ENCODE measurements at regions not wholly inside any gene's neighbourhood (a gene's known extent, or its start where the extent isn't known, plus 50 kb on each side); places are given as distances from the start of the nearest gene placed in this dataset.
"Not testable (repeated sequence)": the region's sequence is repeated elsewhere in the genome, so short reads cannot be mapped to it uniquely, and the experiment has no call there.

DNA sequence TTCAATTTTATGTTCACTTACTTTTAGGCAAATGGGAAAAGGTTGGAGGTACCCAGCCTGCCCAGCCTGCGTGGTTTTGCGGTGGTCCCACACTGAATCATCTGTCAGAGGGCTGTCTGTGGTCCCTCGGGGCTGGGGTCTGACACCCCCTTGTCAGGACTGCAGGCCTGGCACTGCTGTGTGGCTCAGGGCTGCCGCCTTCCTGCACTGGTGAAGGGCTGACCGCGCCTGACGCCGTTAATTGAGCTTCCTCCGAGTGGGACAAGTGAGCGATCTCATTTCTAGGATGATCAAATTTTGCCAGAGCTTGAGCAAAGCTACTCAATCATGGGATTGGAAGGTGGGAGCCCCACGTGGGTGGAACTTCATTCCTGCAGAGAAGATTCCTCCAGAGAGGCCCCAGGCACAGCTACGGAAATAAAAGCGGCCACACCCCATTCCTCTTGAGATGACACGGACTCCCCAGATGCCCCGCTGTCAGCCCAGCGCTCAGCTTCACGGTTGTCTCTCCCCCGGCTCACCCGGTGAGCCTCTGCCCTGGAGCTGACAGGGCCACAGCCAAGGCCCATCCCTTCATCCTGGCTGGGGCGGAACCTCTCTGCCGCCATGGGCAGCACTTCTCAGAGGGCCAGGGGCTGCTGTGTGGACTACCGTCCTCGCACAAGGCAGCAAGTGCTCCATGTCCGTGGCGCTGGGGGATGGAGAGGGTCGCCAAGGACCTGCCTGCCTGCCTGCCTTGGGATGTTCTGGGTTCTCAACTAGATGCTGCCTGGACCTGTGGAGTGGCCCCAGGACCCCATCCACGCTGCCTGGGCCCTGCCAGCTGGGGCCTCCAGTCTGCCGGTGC, 215.5 kb upstream of the SGCG start:
- not testable (repeated sequence) for TF ChIP-seq EZH2 (IDR thresholded peaks at IDR 0.05; ENCODE audit: low read length, missing control alignments)
- TF ChIP-seq, protein P1, sequence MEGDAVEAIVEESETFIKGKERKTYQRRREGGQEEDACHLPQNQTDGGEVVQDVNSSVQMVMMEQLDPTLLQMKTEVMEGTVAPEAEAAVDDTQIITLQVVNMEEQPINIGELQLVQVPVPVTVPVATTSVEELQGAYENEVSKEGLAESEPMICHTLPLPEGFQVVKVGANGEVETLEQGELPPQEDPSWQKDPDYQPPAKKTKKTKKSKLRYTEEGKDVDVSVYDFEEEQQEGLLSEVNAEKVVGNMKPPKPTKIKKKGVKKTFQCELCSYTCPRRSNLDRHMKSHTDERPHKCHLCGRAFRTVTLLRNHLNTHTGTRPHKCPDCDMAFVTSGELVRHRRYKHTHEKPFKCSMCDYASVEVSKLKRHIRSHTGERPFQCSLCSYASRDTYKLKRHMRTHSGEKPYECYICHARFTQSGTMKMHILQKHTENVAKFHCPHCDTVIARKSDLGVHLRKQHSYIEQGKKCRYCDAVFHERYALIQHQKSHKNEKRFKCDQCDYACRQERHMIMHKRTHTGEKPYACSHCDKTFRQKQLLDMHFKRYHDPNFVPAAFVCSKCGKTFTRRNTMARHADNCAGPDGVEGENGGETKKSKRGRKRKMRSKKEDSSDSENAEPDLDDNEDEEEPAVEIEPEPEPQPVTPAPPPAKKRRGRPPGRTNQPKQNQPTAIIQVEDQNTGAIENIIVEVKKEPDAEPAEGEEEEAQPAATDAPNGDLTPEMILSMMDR (conservative IDR thresholded peaks at IDR 0.05 in 1 of 2, IDR thresholded peaks at IDR 0.05 in 1 of 2; ENCODE audit: low read depth in 1 of 2, low read length in 2 of 2), result not testable (repeated sequence)
